Esophagus muscularis mucosa (tissue), 3 donors: ENCODE measurements at regions not wholly inside any gene's neighbourhood (a gene's known extent, or its start where the extent isn't known, plus 50 kb on each side); places are given as distances from the start of the nearest gene placed in this dataset.

Experiments
- POLR2A ChIP-seq: fragments of 450-650 bp; IDR thresholded peaks from one replicate; pipeline ENCODE4 v1.6.1; 2017; ENCODE audit warnings: antibody characterized with exemption, moderate library complexity, mild to moderate bottlenecking, low read depth
- POLR2AphosphoS5 ChIP-seq, 2 donors: sonication (generic); formaldehyde crosslinking; IDR thresholded peaks; one replicate each; pipeline ENCODE4 v1.6.1; 2017; ENCODE audit warnings: antibody characterized with exemption in 2 of 2
- TF ChIP-seq, protein P1 (sequence below), 3 experiments: fragments of 200-600 bp in 2 of 3; fragments of 450-650 bp in 1 of 3; sonication (generic) in 2 of 3; IDR thresholded peaks; one replicate each; pipeline ENCODE4 v1.5.1; 2017 to 2019; ENCODE audit warnings: antibody characterized with exemption in 3 of 3, mild to moderate bottlenecking in 2 of 3, moderate library complexity in 1 of 3

DNA sequence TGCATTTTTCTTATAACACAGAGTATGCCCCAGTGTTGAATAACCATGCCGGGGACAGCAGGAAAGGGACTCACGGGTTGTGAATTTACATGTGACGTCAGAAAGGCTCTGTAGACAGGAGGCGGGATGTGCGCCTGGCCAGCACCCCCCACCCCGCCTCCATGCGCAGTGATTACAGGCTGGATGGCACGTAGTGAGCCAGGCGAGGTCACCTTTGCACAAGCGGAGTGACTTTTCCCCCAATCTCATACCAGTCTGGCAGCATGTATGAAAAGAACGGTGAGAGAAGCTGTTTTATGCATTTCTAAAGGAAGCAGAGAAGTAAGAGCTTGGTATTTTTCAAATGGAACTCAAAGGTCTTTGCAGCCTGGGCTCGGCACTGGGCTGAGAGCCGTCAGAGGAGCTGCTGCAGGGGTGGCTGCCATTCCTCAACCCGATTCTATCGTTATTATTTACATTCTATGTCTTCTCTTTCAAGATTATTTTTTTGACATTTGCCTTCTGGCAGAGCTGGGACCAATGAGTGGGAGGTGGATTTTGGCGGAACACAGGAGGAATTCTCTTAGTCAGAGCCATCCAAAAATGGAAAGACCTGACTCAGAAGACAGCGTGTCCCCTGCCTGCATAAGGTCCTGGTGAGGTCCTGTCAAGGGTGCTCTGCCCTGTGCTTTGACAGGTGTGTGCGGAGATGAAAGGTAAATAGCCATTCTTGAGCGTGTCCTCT is 115.6 kb upstream of the SLC45A1 start:
- TF ChIP-seq POLR2A (no peak), POLR2AphosphoS5 (IDR thresholded peaks at IDR 0.05) (peak; percentile 83 to 90)
- TF ChIP-seq, protein P1, sequence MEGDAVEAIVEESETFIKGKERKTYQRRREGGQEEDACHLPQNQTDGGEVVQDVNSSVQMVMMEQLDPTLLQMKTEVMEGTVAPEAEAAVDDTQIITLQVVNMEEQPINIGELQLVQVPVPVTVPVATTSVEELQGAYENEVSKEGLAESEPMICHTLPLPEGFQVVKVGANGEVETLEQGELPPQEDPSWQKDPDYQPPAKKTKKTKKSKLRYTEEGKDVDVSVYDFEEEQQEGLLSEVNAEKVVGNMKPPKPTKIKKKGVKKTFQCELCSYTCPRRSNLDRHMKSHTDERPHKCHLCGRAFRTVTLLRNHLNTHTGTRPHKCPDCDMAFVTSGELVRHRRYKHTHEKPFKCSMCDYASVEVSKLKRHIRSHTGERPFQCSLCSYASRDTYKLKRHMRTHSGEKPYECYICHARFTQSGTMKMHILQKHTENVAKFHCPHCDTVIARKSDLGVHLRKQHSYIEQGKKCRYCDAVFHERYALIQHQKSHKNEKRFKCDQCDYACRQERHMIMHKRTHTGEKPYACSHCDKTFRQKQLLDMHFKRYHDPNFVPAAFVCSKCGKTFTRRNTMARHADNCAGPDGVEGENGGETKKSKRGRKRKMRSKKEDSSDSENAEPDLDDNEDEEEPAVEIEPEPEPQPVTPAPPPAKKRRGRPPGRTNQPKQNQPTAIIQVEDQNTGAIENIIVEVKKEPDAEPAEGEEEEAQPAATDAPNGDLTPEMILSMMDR (IDR thresholded peaks at IDR 0.05), result no peak
